ENCODE measurements at regions not wholly inside any gene's neighbourhood (a gene's known extent, or its start where the extent isn't known, plus 50 kb on each side); places are given as distances from the start of the nearest gene placed in this dataset.
"Not testable (repeated sequence)": the region's sequence is repeated elsewhere in the genome, so short reads cannot be mapped to it uniquely, and the experiment has no call there.

DNA sequence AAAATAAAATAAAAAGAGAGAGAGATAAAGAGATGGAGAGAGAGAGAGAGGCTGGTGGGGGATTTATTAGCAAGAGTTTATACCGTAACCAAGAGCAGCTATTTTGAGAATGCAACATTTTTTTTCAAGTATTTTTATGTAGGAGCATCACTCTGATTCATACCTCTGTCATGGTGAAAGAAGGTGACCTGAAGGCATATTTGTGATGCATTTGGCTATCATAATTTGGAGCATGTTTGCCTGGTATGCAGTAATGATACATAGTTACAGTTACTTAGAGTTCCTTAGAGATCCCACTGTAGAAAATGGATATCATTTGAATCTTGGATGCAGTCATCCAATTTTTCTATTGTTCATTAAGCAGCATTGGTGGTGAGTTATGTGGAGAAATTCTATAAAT, 1472.4 kb downstream of the SI start:
- no peak for DNase-seq

- DNase-seq: no peak
These were observed 1476.9 kb downstream of the SI start for GRCh38 chr3:163601426-163601825.

DNA sequence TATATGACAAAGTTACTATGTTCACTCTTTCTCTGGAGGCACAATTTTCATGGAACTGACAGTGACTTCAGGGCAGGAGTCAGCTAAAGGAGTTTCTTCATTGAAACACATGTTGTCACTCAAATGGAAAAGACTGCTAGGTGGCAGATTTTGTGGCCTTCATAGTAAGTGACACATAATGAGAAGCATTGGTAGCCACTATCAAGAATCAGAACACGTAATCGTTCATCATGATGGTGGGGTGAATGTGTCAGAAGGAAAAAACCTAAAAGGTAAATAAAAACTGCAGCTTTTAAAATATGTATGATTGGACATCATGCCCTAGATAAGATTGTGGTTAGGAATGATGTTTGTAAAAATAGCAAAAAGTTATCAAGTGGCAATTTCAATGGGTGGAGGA, 1491.0 kb downstream of the SI start:
- no peak for DNase-seq

DNA sequence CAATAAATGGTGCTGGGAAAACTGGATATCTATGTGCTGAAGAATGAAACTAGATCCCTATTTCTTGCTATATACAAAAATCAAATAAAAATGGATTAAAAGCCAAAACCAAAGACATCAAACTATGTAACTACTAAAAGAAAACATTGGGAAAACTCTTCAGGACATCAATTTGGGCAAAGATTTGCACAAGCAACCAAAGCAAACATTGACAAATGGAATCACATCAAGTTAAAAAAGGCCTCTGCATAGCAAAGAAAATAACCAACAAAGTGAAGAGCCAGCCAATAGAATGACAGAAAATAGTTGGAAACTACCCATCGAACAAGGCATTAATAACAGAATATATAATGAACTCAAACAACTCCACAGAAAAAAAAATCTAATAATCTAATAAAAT, 1495.3 kb downstream of the SI start:
- DNase-seq: no peak

DNA sequence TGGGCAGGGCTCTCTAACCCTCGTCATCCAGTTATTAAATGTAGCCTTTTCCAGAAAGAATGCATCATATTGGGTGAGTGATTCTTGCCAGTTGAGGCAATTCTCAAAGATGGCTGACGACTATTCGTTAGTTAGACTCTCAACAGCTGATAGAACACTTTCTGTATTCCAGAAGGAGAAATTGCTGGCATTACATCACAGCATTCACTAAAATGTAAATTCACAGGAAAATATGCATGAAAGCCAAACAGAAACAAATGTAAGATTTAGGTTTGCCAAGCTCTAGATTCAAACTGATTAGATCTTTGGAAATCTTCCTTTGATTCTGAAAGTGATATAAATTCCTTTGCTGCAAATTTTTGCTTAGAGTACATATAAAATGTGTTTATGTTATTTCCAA, 1501.0 kb downstream of the SI start:
- DNase-seq: no peak

- no peak for DNase-seq
These were observed 1502.0 kb downstream of the SI start for GRCh38 chr3:163576314-163576713.

DNA sequence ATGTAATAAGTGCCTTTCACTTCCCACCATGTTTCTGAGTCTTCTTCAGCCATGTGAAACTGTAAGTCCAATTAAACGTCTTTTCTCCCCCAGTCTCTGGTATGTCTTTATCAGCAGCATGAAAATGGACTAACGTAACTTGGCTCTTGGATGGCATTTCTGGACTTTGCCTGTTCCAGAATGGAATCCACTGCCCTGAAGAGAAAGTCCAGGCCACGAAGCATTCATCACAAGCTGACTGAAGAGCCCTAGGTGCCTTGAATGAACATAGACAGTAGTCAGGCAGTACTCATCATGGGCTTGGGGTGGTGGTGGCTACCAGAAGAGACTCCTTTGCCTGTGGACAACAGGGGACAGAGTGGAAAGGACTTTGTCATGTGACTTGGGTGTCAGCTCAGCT, 1505.0 kb downstream of the SI start:
- no peak for DNase-seq

- DNase-seq: no peak
These were observed 1505.4 kb downstream of the SI start for GRCh38 chr3:163572856-163573255.

- DNase-seq: no peak
These were observed 1514.8 kb downstream of the SI start for GRCh38 chr3:163563485-163563884.

- no peak for DNase-seq
These were observed 1515.7 kb downstream of the SI start for GRCh38 chr3:163562625-163563024.

GRCh38 chr3:163561151-163561550, 1517.1 kb downstream of the SI start:
- no peak for DNase-seq

DNA sequence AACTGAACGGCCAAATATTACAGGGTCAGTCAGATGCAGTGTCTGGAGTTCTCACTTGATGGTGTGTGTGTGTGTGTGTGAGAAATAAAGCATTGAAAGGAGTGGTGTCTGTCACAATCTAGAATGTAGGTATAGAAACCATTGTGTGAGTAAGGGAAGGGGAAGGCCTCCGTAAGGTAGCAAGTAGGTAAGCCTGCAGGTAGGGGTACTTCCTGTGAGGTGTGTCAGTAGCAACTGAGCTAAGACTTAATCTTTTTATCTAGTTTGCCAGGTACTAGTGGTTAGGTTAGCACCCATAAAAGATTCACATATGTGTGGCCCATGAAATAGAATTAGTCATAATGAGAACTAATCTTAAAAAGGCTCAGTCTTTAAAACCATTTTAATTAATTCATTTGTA, 1517.8 kb downstream of the SI start:
- DNase-seq: no peak

DNA sequence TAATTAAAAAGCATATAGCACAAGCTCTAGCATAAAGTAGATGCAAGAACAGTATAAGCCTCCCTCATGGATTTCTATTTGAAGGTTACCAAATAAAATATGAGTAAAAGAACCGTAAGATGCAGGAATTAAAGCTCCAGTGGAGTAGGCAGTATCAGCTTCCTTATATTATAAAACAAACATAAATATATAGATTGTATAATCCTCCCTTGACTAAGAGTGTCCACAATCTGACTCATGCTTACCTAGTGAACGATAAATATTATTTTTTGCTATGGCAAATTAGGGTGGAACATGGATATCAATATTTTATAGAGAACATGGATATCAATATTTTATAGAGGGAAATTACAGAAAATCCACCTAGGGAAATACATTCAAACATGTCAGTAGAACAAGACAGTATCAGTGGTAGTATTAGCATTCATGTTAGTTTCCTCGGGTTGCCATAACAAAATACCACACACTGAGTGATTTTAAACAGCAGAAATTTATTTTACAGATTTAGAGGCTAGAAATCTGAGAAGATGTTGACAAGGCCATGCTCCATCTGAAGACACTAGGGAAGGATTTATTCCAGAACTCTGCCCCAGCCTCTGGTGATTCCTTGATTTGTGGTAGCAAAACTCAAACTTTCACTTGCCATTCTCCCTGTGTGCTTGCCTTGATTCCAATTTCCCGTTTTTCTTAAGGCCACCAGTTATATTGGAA, 1521.3 kb downstream of the SI start:
- DNase-seq: peak; percentile 5

GRCh38 chr3:163555918-163556317, 1522.4 kb downstream of the SI start:
- no peak for DNase-seq

- DNase-seq: no peak
These were observed 1525.7 kb downstream of the SI start for GRCh38 chr3:163552659-163552966.

DNA sequence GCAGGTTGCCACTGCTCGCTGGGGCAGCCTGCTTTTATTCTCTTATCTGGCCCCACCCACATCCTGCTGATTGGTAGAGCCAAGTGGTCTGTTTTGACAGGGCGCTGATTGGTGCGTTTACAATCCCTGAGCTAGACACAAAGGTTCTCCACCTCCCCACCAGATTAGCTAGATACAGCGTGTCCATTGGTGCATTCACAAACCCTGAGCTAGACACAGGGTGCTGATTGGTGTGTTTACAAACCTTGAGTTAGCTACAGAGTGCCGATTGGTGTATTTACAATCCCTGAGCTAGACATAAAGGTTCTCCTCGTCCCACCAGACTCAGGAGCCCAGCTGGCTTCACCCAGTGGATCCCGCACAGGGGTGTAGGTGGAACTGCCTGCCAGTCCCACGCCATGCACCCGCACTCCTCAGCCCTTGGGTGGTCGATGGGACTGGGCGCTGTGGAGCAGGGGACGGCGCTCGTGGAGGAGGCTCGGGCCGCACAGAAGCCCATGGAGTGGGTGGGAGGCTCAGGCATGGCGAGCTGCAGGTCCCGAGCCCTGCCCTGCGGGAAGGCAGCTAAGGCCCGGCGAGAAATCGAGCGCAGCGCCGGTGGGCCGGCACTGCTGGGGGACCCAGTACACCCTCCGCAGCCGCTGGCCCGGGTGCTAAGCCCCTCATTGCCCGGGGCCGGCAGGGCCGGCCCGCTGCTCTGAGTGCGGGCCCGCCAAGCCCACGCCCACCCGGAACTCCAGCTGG, 1526.2 kb downstream of the SI start:
- not testable (repeated sequence) for DNase-seq

DNA sequence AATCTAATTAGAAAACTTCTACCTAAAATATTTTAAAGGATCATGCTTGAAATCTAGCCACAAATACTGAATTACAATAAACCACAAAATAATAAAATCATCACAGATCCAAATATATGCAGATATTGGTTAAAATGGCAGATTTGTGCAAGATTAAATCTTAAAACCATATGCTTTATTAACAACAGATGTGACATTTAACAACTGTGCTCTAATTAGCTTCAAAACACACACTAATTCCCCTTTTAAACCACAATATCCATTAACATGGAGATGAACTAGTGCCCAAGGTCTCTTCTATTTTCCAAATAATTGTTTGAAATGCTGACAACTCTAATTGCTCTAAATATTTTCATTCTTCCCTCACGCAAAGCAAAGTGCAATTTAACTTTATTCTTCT, 1530.3 kb downstream of the SI start:
- no peak for DNase-seq

GRCh38 chr3:163547014-163547685, 1531.1 kb downstream of the SI start:
- no peak for DNase-seq

DNA sequence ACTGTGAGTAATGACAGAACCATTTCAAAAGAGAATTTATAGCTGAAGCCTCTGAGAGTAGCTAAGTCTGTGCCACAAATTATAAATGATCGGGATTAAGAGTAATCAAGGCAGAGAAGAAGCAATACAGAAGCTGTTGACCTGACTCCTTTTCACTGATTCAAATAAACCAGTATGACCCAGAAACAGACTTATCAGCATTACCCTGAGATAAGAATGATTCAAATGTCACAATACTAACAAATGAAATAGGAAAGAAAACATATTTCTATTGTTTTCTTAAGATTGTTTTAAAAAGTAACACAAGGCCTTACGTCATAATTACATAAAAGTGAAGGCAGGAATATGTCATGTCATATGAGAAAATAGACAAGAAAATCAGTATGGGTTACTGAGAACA, 1534.6 kb downstream of the SI start:
- no peak for DNase-seq

- no peak for DNase-seq
These were observed 1536.7 kb downstream of the SI start for GRCh38 chr3:163541629-163542028.

- no peak for DNase-seq
These were observed 1539.9 kb downstream of the SI start for GRCh38 chr3:163538387-163538786.

DNA sequence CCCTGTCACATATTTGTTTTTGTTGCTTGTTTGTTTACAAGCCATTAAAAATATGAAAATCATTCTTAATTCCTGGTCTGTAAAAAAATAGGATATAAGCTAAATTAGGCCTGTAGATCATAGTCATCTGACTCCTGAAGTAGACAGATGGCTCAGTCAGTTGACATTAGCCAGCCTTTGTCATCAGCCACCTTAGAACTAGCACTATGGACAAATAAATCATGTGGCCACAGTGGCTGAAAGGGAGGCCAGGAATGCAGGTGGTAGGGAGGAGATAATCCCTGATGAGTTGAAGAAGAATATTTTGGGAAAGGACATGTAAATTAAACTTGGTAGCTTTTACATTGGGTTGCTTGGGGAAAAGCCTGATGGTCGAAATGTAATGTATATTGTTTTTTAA, 1544.9 kb downstream of the SI start:
- peak; percentile 31 for DNase-seq

- no peak for DNase-seq
These were observed 1554.9 kb downstream of the SI start for GRCh38 chr3:163523375-163523774.

DNA sequence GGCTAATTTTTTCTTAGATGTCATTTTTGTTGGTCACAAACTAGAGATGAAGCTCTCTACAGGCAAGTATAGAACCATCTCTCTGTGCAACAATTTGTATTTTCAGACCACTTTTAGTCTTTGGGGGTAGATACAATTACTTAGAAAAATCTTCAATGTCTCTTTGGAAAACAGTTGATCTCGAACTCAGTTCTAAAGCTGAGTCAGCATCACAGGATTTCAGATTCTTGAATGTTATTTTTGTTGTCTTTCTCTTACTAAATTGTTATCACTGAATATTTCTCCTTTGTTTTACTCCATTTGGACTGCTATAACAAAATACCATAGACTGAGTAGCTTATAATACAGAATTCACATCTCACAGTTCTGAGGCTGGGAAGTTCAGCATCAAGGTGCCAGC, 1557.0 kb downstream of the SI start:
- no peak for DNase-seq
